ENCODE measurements at regions not wholly inside any gene's neighbourhood (a gene's known extent, or its start where the extent isn't known, plus 50 kb on each side); places are given as distances from the start of the nearest gene placed in this dataset.

- 100% methylated on average over 2 of the region's 6 CpGs for WGBS (ENCODE audit: insufficient coverage)
- Histone ChIP-seq H3K4me1 (ENCODE audit: control extremely low read depth in 1 of 4, control insufficient read depth in 4 of 4, insufficient read depth in 4 of 4, low read length in 3 of 4) (no peaks in the 10 kb centered on the region), H3K36me3 (ENCODE audit: control insufficient read depth in 4 of 4, insufficient read depth in 4 of 4, low read length in 3 of 4) (no peaks in the 10 kb centered on the region), H3K9me3 (ENCODE audit: control extremely low read depth in 1 of 5, control insufficient read depth in 4 of 5, insufficient read depth in 2 of 5, low read depth in 1 of 5, low read length in 4 of 5) (no peaks in the 10 kb centered on the region), H3K27ac (ENCODE audit: insufficient read depth in 1 of 2, low read depth in 1 of 2, low read length in 2 of 2, poor library complexity in 1 of 2, severe bottlenecking in 2 of 2) (no peak overlapping the region), H3K27me3 (replicated peaks in 2 of 5; ENCODE audit: control insufficient read depth in 4 of 5, insufficient read depth in 5 of 5, low read length in 4 of 5) (no peaks in the 10 kb centered on the region), H3K4me3 (ENCODE audit: control insufficient read depth in 1 of 7, extremely low read depth in 1 of 7, insufficient read depth in 4 of 7, low read depth in 2 of 7, low read length in 6 of 7) (no peak overlapping the region)
- POLR2A ChIA-PET, result no interaction called here
- no peak for DNase-seq
- CTCF ChIA-PET, result no interaction called here
Observed at GRCh38 chr4:152224721-152225420, 311.0 kb downstream of the FBXW7 start.

- H3K27me3 ChIP-seq (replicated peaks in 2 of 5; ENCODE audit: control insufficient read depth in 4 of 5, insufficient read depth in 5 of 5, low read length in 4 of 5), result no peaks in the 10 kb centered on the region
- WGBS (ENCODE audit: insufficient coverage), result 97% methylated on average over 6 of the region's 8 CpGs
- ChIA-PET CTCF (no interaction called here), POLR2A (no interaction called here)
- no peak overlapping the region for H3K4me3 ChIP-seq (ENCODE audit: control insufficient read depth in 1 of 7, extremely low read depth in 1 of 7, insufficient read depth in 4 of 7, low read depth in 2 of 7, low read length in 6 of 7)
- no peak overlapping the region for H3K27ac ChIP-seq (ENCODE audit: insufficient read depth in 1 of 2, low read depth in 1 of 2, low read length in 2 of 2, poor library complexity in 1 of 2, severe bottlenecking in 2 of 2)
- no peaks in the 10 kb centered on the region for H3K9me3 ChIP-seq (ENCODE audit: control extremely low read depth in 1 of 5, control insufficient read depth in 4 of 5, insufficient read depth in 2 of 5, low read depth in 1 of 5, low read length in 4 of 5)
- no peaks in the 10 kb centered on the region for H3K4me1 ChIP-seq (ENCODE audit: control extremely low read depth in 1 of 4, control insufficient read depth in 4 of 4, insufficient read depth in 4 of 4, low read length in 3 of 4)
- DNase-seq, result no peak
- H3K36me3 ChIP-seq (ENCODE audit: control insufficient read depth in 4 of 4, insufficient read depth in 4 of 4, low read length in 3 of 4), result no peaks in the 10 kb centered on the region
Observed at GRCh38 chr4:152224223-152224622, 311.7 kb downstream of the FBXW7 start.

DNA sequence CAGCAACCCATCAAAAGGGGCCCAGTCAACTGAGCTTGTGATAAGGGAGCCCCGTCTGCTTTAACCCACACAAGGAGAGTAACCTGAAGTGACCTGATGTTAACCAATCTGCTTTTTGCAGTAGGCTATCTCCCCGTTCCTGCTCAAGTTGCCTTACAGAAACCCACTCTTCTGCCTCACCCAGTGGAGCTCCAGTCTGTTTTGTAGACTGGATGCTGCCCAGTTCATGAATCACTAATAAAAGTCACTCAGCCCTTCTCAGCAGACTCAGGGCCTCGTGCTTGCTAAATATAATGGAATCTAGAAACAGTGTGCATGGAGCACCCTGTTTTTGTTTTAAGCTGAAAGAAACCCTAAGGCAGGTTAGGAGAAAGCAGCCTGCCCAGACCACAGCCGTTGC is 312.3 kb downstream of the FBXW7 start:
- H3K27me3 ChIP-seq (replicated peaks in 2 of 5; ENCODE audit: control insufficient read depth in 4 of 5, insufficient read depth in 5 of 5, low read length in 4 of 5), result no peaks in the 10 kb centered on the region
- WGBS (ENCODE audit: insufficient coverage), result 91% methylated on average over 4 of the region's 4 CpGs
- ChIA-PET CTCF (no interaction called here), POLR2A (interaction anchor here (0.6 kb wide), 1 partner anchor 371 kb away, joined by 3 read pairs; no protein-coding TSS in a partner anchor)
- no peaks in the 10 kb centered on the region for H3K36me3 ChIP-seq (ENCODE audit: control insufficient read depth in 4 of 4, insufficient read depth in 4 of 4, low read length in 3 of 4)
- no peak overlapping the region for H3K4me3 ChIP-seq (ENCODE audit: control insufficient read depth in 1 of 7, extremely low read depth in 1 of 7, insufficient read depth in 4 of 7, low read depth in 2 of 7, low read length in 6 of 7)
- DNase-seq, result no peak
- H3K27ac ChIP-seq (ENCODE audit: insufficient read depth in 1 of 2, low read depth in 1 of 2, low read length in 2 of 2, poor library complexity in 1 of 2, severe bottlenecking in 2 of 2), result no peak overlapping the region
- no peaks in the 10 kb centered on the region for H3K4me1 ChIP-seq (ENCODE audit: control extremely low read depth in 1 of 4, control insufficient read depth in 4 of 4, insufficient read depth in 4 of 4, low read length in 3 of 4)
- no peaks in the 10 kb centered on the region for H3K9me3 ChIP-seq (ENCODE audit: control extremely low read depth in 1 of 5, control insufficient read depth in 4 of 5, insufficient read depth in 2 of 5, low read depth in 1 of 5, low read length in 4 of 5)

- no peak for DNase-seq
- POLR2A ChIA-PET, result no interaction called here
- H3K4me1 ChIP-seq (ENCODE audit: control extremely low read depth in 1 of 4, control insufficient read depth in 4 of 4, insufficient read depth in 4 of 4, low read length in 3 of 4), result no peaks in the 10 kb centered on the region
- H3K27ac ChIP-seq (ENCODE audit: insufficient read depth in 1 of 2, low read depth in 1 of 2, low read length in 2 of 2, poor library complexity in 1 of 2, severe bottlenecking in 2 of 2), result no peak overlapping the region
- 94% methylated on average over 8 of the region's 10 CpGs for WGBS (ENCODE audit: insufficient coverage)
- no peaks in the 10 kb centered on the region for H3K27me3 ChIP-seq (replicated peaks in 2 of 5; ENCODE audit: control insufficient read depth in 4 of 5, insufficient read depth in 5 of 5, low read length in 4 of 5)
- H3K4me3 ChIP-seq (ENCODE audit: control insufficient read depth in 1 of 7, extremely low read depth in 1 of 7, insufficient read depth in 4 of 7, low read depth in 2 of 7, low read length in 6 of 7), result no peak overlapping the region
- no peaks in the 10 kb centered on the region for H3K36me3 ChIP-seq (ENCODE audit: control insufficient read depth in 4 of 4, insufficient read depth in 4 of 4, low read length in 3 of 4)
- H3K9me3 ChIP-seq (ENCODE audit: control extremely low read depth in 1 of 5, control insufficient read depth in 4 of 5, insufficient read depth in 2 of 5, low read depth in 1 of 5, low read length in 4 of 5), result no peaks in the 10 kb centered on the region
- CTCF ChIA-PET, result no interaction called here
Observed at GRCh38 chr4:152221816-152222516, 313.9 kb downstream of the FBXW7 start.

- no peaks in the 10 kb centered on the region for H3K36me3 ChIP-seq (ENCODE audit: control insufficient read depth in 4 of 4, insufficient read depth in 4 of 4, low read length in 3 of 4)
- DNase-seq, result no peak
- CTCF ChIA-PET, result no interaction called here
- POLR2A ChIA-PET, result no interaction called here
- no peaks in the 10 kb centered on the region for H3K27me3 ChIP-seq (replicated peaks in 2 of 5; ENCODE audit: control insufficient read depth in 4 of 5, insufficient read depth in 5 of 5, low read length in 4 of 5)
- no peaks in the 10 kb centered on the region for H3K4me1 ChIP-seq (ENCODE audit: control extremely low read depth in 1 of 4, control insufficient read depth in 4 of 4, insufficient read depth in 4 of 4, low read length in 3 of 4)
- H3K4me3 ChIP-seq (ENCODE audit: control insufficient read depth in 1 of 7, extremely low read depth in 1 of 7, insufficient read depth in 4 of 7, low read depth in 2 of 7, low read length in 6 of 7), result no peak overlapping the region
- WGBS (ENCODE audit: insufficient coverage), result 100% methylated on average over 2 of the region's 2 CpGs
- no peak overlapping the region for H3K27ac ChIP-seq (ENCODE audit: insufficient read depth in 1 of 2, low read depth in 1 of 2, low read length in 2 of 2, poor library complexity in 1 of 2, severe bottlenecking in 2 of 2)
- no peaks in the 10 kb centered on the region for H3K9me3 ChIP-seq (ENCODE audit: control extremely low read depth in 1 of 5, control insufficient read depth in 4 of 5, insufficient read depth in 2 of 5, low read depth in 1 of 5, low read length in 4 of 5)
Observed at GRCh38 chr4:152220201-152220666, 315.7 kb downstream of the FBXW7 start.

DNA sequence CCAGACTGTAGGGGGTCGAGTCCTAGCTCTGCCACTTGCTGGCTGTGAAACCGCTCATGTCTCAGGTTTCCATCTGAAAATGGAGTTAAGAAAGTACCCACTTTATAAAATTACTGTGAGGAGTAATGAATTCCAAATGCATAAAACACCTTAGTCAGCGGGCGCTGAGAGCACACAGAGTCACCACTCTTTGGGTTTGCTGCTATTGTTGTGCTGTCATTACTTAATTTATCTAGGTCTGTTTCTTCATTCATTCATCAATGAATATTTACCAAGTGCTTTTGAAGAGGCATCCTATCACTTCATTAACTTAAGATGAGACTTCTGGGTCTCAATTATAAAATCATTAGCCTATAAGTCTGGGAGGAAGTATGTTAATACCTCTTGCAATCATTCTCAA is 317.3 kb downstream of the FBXW7 start:
- Histone ChIP-seq H3K4me1 (ENCODE audit: control extremely low read depth in 1 of 4, control insufficient read depth in 4 of 4, insufficient read depth in 4 of 4, low read length in 3 of 4) (no peaks in the 10 kb centered on the region), H3K27me3 (replicated peaks in 2 of 5; ENCODE audit: control insufficient read depth in 4 of 5, insufficient read depth in 5 of 5, low read length in 4 of 5) (no peaks in the 10 kb centered on the region), H3K27ac (ENCODE audit: insufficient read depth in 1 of 2, low read depth in 1 of 2, low read length in 2 of 2, poor library complexity in 1 of 2, severe bottlenecking in 2 of 2) (no peak overlapping the region), H3K4me3 (ENCODE audit: control insufficient read depth in 1 of 7, extremely low read depth in 1 of 7, insufficient read depth in 4 of 7, low read depth in 2 of 7, low read length in 6 of 7) (no peak overlapping the region), H3K9me3 (ENCODE audit: control extremely low read depth in 1 of 5, control insufficient read depth in 4 of 5, insufficient read depth in 2 of 5, low read depth in 1 of 5, low read length in 4 of 5) (peaks cover 0 to 4% (median under 1%) of the 10 kb centered on the region in 5 experiments), H3K36me3 (ENCODE audit: control insufficient read depth in 4 of 4, insufficient read depth in 4 of 4, low read length in 3 of 4) (no peaks in the 10 kb centered on the region)
- 100% methylated on average over 2 of the region's 4 CpGs for WGBS (ENCODE audit: insufficient coverage)
- no peak for DNase-seq
- ChIA-PET POLR2A (no interaction called here), CTCF (no interaction called here)

GRCh38 chr4:152217896-152218295 is 318.0 kb downstream of the FBXW7 start:
- no peak for DNase-seq
- Histone ChIP-seq H3K36me3 (ENCODE audit: control insufficient read depth in 4 of 4, insufficient read depth in 4 of 4, low read length in 3 of 4) (no peaks in the 10 kb centered on the region), H3K4me1 (ENCODE audit: control extremely low read depth in 1 of 4, control insufficient read depth in 4 of 4, insufficient read depth in 4 of 4, low read length in 3 of 4) (no peaks in the 10 kb centered on the region), H3K27ac (ENCODE audit: insufficient read depth in 1 of 2, low read depth in 1 of 2, low read length in 2 of 2, poor library complexity in 1 of 2, severe bottlenecking in 2 of 2) (no peak overlapping the region), H3K27me3 (replicated peaks in 2 of 5; ENCODE audit: control insufficient read depth in 4 of 5, insufficient read depth in 5 of 5, low read length in 4 of 5) (no peaks in the 10 kb centered on the region), H3K4me3 (ENCODE audit: control insufficient read depth in 1 of 7, extremely low read depth in 1 of 7, insufficient read depth in 4 of 7, low read depth in 2 of 7, low read length in 6 of 7) (no peak overlapping the region), H3K9me3 (ENCODE audit: control extremely low read depth in 1 of 5, control insufficient read depth in 4 of 5, insufficient read depth in 2 of 5, low read depth in 1 of 5, low read length in 4 of 5) (peaks cover 0 to 4% (median 3%) of the 10 kb centered on the region in 5 experiments)
- 93% methylated on average over 3 of the region's 3 CpGs for WGBS (ENCODE audit: insufficient coverage)
- ChIA-PET POLR2A (no interaction called here), CTCF (no interaction called here)
